HEK293T (cell line): ENCODE measurements at regions not wholly inside any gene's neighbourhood (a gene's known extent, or its start where the extent isn't known, plus 50 kb on each side); places are given as distances from the start of the nearest gene placed in this dataset.

Experiments
- ARNT ChIP-seq: fragments of 450-650 bp; IDR thresholded peaks from 2 replicates; pipeline ENCODE4 v1.6.1; 2017; ENCODE audit warnings: mild to moderate bottlenecking
- BHLHE40 ChIP-seq: fragments of 450-650 bp; IDR thresholded peaks from 2 replicates; pipeline ENCODE4 v1.6.1; 2016; ENCODE audit warnings: mild to moderate bottlenecking, moderate library complexity, borderline replicate concordance
- ELF4 ChIP-seq: fragments of 450-650 bp; IDR thresholded peaks from 2 replicates; pipeline ENCODE4 v1.6.1; 2017; ENCODE audit warnings: antibody characterized with exemption
- FOXA1 ChIP-seq: fragments of 450-650 bp; IDR thresholded peaks from 2 replicates; pipeline ENCODE4 v1.6.1; 2016; ENCODE audit warnings: mild to moderate bottlenecking
- FOXM1 ChIP-seq: fragments of 450-650 bp; IDR thresholded peaks from 2 replicates; pipeline ENCODE4 v1.6.1; 2017; ENCODE audit warnings: mild to moderate bottlenecking, borderline replicate concordance
- NFRKB ChIP-seq: fragments of 450-650 bp; IDR thresholded peaks from 2 replicates; pipeline ENCODE4 v1.6.1; 2016; ENCODE audit warnings: mild to moderate bottlenecking, moderate library complexity
- SP1 ChIP-seq: fragments of 450-650 bp; IDR thresholded peaks from 2 replicates; pipeline ENCODE4 v1.6.1; 2017
- SUZ12 ChIP-seq: fragments of 450-650 bp; IDR thresholded peaks from 2 replicates; pipeline ENCODE4 v1.6.1; 2016; ENCODE audit warnings: mild to moderate bottlenecking
- ZNF384 ChIP-seq: fragments of 450-650 bp; IDR thresholded peaks from 2 replicates; pipeline ENCODE4 v1.6.1; 2016

DNA sequence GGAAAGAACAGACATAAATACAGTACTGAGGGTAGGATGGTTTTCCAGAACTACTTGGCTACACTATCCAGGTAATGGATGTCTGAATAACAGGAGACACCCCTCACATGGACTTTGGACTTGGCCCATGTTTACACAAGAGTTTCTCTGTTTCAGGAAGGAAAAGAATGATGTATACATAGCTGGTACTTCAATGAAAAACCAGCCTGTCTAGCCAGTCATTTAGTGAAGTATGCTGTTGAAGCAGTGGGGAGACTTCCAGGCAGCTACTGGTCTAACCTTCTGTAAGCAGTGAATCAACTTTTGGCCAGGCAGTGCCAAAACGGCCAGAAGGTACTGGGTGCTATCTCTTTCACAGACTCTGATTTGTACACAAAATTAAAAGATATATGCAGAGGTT is 135.0 kb downstream of the MBL2 start:
- TF ChIP-seq NFRKB (no peak), ARNT (no peak), BHLHE40 (no peak), ZNF384 (no peak), SP1 (no peak), ELF4 (no peak), FOXM1 (no peak), FOXA1 (no peak), SUZ12 (no peak)
